Stomach smooth muscle (tissue), 2 donors: ENCODE measurements at regions not wholly inside any gene's neighbourhood (a gene's known extent, or its start where the extent isn't known, plus 50 kb on each side); places are given as distances from the start of the nearest gene placed in this dataset.
"Not testable (repeated sequence)": the region's sequence is repeated elsewhere in the genome, so short reads cannot be mapped to it uniquely, and the experiment has no call there.

ENCODE experiments used
- H3K27ac ChIP-seq: one replicate; pipeline ENCODE4 v1.7.0; 2013; ENCODE audit warnings: mild to moderate bottlenecking, low read length, inconsistent platforms
- H3K27me3 ChIP-seq, 2 donors: one replicate each; pipeline ENCODE4 v1.7.0; 2013; ENCODE audit warnings: low read length in 2 of 2; ENCODE audit not compliant: insufficient read depth in 2 of 2, control insufficient read depth in 1 of 2
- H3K36me3 ChIP-seq, 2 donors: one replicate each; pipeline ENCODE4 v1.7.0; 2013; ENCODE audit warnings: low read length in 2 of 2; ENCODE audit not compliant: control insufficient read depth in 2 of 2, insufficient read depth in 2 of 2
- H3K4me1 ChIP-seq: one replicate; pipeline ENCODE4 v1.7.0; 2013; ENCODE audit warnings: low read length; ENCODE audit not compliant: control insufficient read depth, insufficient read depth
- H3K4me3 ChIP-seq, 2 donors: one replicate each; pipeline ENCODE4 v1.7.0; 2013; ENCODE audit warnings: low read length in 2 of 2
- H3K9ac ChIP-seq, 2 donors: one replicate each; pipeline ENCODE4 v1.7.0; 2013; ENCODE audit warnings: low read length in 2 of 2, mild to moderate bottlenecking in 1 of 2
- H3K9me3 ChIP-seq, 2 donors: one replicate each; pipeline ENCODE4 v1.7.0; 2013; ENCODE audit warnings: low read length in 2 of 2; ENCODE audit not compliant: control insufficient read depth in 2 of 2
- donor health status: healthy.
- donor health status: Pancreatic carcinoma.

DNA sequence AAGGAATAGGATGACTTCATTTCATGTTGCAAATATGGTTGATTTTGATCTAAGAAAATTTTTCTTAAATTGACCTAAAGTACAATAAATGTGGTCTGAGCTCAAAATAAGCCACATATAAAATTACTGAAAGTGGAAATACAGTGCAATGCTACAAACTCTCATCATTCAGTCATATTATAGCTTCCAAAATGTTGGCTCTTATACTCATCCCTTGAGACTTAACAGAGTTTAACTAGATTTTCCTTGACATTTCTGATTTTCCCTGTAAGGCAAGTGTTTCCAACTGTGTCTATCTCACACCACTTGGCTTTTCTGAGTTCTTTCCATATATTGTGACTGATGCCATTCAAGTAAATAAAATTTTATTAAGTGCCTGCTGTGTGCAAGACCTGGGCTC is 123.7 kb upstream of the NTF3 start:
- Histone ChIP-seq H3K4me3 (no peak overlapping the region), H3K4me1 (no peaks in the 10 kb centered on the region), H3K36me3 (no peaks in the 10 kb centered on the region), H3K27ac (no peak overlapping the region), H3K27me3 (no peaks in the 10 kb centered on the region), H3K9ac (no peak overlapping the region), H3K9me3 (peaks cover 0 to 2% of the 10 kb centered on the region in 2 donors)

DNA sequence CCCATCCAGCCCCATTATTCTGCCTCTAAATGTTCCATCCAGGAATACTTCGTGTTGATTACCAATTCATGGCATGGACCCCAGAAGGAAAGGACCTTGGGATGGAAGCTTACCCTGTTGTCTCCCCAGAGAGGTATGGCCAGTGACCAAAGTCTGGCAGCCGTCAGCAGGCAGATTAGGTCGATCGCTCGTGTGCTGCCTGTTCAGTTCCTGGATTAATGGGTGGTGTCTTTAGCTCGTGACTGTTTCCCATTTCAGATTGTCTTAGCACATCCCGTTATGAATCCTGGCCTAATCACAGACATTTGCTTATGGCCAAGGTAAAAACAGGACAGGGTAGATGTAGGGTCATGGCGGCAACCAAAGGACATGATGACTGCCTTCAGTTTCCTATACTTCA is 122.9 kb upstream of the NTF3 start:
- no peaks in the 10 kb centered on the region for H3K27me3 ChIP-seq
- peaks cover 0 to 2% of the 10 kb centered on the region in 2 donors for H3K9me3 ChIP-seq
- H3K36me3 ChIP-seq = no peaks in the 10 kb centered on the region
- H3K4me1 ChIP-seq = no peaks in the 10 kb centered on the region
- H3K27ac ChIP-seq = no peak overlapping the region
- no peak overlapping the region for H3K9ac ChIP-seq
- H3K4me3 ChIP-seq = no peak overlapping the region

DNA sequence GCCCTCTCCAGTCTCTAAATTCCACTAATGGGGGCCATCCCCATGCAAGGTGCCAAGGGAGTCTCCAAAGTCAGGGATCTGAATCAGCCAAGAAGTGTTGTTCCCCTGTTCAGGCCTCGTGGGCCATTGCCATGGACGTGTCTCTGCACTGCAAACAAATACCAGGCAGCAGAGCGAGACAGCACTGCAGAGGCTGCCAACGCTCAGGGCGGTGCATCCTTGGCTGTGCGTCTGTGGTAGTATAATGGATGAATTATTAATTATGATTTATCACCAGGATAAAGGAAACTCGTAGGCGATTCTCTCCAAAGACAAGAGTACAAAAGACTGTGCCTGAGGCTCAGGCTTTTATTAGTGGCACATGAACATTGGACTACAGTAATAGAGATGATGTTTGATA is 122.3 kb upstream of the NTF3 start:
- Histone ChIP-seq H3K36me3 (no peaks in the 10 kb centered on the region), H3K27me3 (no peaks in the 10 kb centered on the region), H3K9me3 (peaks cover 0 to 2% of the 10 kb centered on the region in 2 donors), H3K4me1 (no peaks in the 10 kb centered on the region), H3K4me3 (no peak overlapping the region), H3K9ac (no peak overlapping the region), H3K27ac (no peak overlapping the region)

DNA sequence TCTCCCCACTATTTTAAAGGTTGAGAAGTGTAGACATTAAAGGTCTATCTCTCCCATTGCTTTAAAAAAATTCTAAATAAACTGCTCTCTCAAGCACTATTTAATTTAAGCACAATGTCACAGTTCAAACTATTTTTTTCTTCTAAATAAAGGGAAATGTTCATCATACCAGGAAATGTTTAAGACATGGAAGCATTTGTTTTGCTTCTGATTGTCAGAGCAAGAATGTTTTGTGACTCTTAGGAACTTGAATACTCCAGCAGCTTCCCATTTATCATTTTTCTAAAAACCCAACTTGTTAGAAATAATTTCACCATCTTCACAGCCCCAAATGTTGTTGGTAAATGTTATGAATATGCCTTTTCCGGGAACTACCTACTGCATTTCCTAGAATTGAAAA is 121.8 kb upstream of the NTF3 start:
- no peaks in the 10 kb centered on the region for H3K36me3 ChIP-seq
- H3K27ac ChIP-seq = no peak overlapping the region
- H3K9ac ChIP-seq = no peak overlapping the region
- H3K27me3 ChIP-seq = no peaks in the 10 kb centered on the region
- no peak overlapping the region for H3K4me3 ChIP-seq
- H3K9me3 ChIP-seq = peaks cover 0 to 2% of the 10 kb centered on the region in 2 donors
- no peaks in the 10 kb centered on the region for H3K4me1 ChIP-seq

DNA sequence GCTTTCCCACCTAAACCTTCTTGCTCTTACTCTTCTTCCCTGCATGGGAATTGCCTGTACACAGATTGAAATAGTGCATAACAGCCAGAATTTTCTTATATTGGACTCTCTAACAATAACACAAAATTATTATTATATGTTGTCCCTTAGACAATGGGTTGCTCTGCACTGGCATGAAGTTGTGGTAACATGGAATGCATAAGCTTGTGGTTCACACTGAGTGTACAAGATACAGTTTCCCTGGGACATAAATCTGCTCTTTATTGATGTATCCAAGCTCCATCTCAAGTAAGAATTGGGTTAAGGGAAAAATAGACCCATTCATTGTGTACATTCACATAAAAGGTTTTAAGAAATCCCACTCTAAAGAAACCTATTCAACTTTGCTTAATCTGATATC is 114.4 kb upstream of the NTF3 start:
- H3K4me3 ChIP-seq = no peak overlapping the region
- H3K27ac ChIP-seq = no peak overlapping the region
- H3K27me3 ChIP-seq = no peaks in the 10 kb centered on the region
- H3K36me3 ChIP-seq = no peaks in the 10 kb centered on the region
- no peak overlapping the region for H3K9ac ChIP-seq
- no peaks in the 10 kb centered on the region for H3K9me3 ChIP-seq
- H3K4me1 ChIP-seq = no peaks in the 10 kb centered on the region

DNA sequence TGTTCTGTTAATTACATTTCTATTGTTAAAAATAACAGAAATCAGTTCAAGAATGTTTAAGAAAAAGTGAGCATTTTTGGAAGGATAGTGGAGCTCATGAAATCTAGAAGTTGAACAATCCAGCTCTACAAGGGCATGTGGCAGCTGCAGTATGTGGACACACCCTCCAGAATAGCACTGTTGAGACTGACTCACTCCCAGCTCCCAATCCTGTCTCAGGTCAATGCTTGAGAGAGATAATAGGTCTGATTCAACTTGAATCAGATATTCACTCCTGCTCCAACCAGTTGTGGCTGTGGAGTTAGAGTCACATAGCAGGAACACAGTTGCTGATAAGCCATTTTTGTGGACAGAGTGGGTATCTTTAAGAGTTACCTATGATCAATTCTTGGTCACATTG is 113.0 kb upstream of the NTF3 start:
- H3K27ac ChIP-seq = no peak overlapping the region

DNA sequence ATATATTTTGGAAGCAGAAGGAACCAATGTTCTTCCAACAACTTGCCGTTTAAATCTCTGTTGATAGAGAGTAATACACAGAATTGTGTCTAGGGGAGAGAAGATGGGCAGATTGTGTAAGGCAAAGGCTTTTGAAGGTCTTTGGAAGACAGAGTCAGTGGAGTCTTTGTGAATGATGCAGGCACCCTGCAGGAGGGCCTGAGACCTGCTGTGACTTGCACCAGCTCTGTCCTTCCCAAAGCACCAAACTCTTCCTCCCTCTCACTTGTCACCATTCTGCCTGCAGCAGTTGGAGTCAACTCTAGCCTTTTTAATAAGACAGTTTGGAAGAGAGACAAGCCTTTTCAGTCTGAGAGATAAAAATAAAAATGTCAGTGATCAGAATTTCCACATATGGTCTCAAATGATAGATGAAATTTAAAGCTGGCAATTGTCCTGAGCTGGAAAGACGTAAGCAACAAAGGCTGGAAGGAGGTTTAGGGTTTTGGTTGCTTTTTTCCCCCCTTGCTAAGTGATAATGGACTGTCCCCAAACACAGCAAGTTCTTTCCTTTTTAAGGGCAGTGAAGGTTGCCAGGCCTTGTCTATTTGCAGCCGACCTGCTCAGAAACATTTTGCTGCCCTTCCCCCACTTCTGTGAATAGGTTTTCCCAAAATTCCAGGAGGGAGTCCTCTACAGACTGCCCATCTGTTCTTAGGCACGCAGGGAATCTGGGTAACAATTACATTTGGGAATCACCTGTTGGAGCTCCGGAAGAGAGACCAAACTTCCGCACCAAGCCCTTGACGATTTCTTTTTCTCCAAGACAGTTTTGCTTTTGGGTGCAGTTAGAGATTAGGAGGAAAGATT is 103.0 kb upstream of the NTF3 start:
- no peaks in the 10 kb centered on the region for H3K36me3 ChIP-seq
- no peak overlapping the region for H3K4me3 ChIP-seq
- no peaks in the 10 kb centered on the region for H3K4me1 ChIP-seq
- H3K27ac ChIP-seq = no peak overlapping the region
- H3K9me3 ChIP-seq = no peaks in the 10 kb centered on the region
- no peaks in the 10 kb centered on the region for H3K27me3 ChIP-seq
- no peak overlapping the region for H3K9ac ChIP-seq

More for the DNA sequence above, 113.0 kb upstream of the NTF3 start:
- no peak overlapping the region for H3K4me3 ChIP-seq
- H3K27me3 ChIP-seq = no peaks in the 10 kb centered on the region
- no peak overlapping the region for H3K9ac ChIP-seq
- no peaks in the 10 kb centered on the region for H3K36me3 ChIP-seq
- H3K4me1 ChIP-seq = no peaks in the 10 kb centered on the region
- H3K9me3 ChIP-seq = no peaks in the 10 kb centered on the region

DNA sequence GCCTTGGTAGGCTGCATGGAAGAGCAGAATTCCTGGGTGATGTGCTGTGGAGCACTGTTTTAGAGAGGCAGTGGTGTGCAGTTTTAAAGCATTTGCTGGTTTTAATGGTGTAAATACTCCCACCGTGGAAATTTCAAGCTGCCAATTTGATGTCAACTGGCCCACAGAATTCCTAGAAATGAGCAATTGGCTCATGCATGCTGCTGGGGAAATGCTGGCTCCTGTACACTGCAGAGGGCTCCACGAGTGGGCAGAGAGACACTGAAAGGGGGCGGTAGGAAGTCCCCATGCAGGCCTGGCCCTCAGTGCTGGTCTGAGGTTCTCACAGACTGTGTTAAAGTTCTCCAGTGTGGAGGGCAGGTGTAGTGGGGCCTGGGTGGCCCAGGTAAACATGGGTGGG is 99.4 kb upstream of the NTF3 start:
- Histone ChIP-seq H3K4me1 (no peaks in the 10 kb centered on the region), H3K9me3 (no peaks in the 10 kb centered on the region), H3K27me3 (no peaks in the 10 kb centered on the region), H3K9ac (no peak overlapping the region), H3K4me3 (no peak overlapping the region), H3K36me3 (no peaks in the 10 kb centered on the region), H3K27ac (no peak overlapping the region)

DNA sequence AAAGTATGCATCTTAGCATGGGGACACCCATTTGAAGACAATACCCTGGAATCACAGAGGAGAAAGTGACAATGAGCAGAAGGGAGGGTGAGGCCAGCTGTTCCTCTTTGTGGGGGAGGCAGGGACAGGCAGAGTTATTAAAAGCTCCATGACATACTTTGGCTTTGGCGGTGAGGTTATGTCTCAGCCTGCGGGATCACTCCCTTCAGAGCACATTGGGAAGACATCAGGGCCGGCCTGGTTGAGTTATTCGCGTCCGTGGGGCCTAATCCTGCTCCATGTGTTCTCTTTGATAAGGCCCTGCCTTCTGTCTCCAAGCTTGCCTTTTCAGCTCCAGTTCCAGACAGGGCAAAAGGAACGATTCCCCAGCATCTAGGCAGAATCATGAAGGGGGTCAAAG is 98.8 kb upstream of the NTF3 start:
- Histone ChIP-seq H3K27me3 (no peaks in the 10 kb centered on the region), H3K9me3 (no peaks in the 10 kb centered on the region), H3K9ac (no peak overlapping the region), H3K4me3 (no peak overlapping the region), H3K27ac (no peak overlapping the region), H3K36me3 (no peaks in the 10 kb centered on the region), H3K4me1 (no peaks in the 10 kb centered on the region)

DNA sequence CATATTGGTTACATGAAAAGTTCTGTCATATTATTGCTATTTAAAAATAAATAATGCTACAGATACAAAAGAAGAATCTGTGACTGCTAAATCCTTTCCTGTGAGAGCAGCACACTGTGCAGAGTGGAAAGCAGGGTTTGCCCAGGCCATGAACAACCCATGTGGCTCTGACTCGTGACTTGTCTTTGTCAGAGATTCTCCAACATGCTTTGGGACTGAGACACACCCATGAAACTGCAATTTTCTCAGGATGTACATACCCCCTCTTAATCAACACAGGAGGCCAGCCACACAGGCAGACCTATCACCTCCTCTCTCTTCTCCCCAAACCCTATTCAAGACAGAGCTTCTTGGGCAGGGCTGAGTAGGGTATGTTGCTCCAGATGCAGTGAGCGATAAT is 96.8 kb upstream of the NTF3 start:
- Histone ChIP-seq H3K4me1 (no peaks in the 10 kb centered on the region), H3K9me3 (no peaks in the 10 kb centered on the region), H3K9ac (no peak overlapping the region)

DNA sequence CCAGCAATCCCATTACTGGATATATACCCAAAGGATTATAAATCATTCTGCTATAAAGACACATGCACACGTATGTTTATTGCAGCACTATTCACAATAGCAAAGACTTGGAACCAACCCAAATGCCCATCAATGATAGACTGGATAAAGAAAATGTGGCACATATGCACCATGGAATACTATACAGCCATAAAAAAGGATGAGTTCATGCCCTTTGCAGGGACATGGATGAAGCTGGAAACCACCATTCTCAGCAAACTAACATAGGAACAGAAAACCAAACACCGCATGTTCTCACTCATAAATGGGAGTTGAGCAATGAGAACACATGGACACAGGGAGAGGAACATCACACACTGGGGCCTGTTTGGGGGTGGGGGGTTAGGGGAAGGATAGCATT is 90.8 kb upstream of the NTF3 start:
- H3K9ac ChIP-seq, H3K27me3 ChIP-seq, H3K4me1 ChIP-seq, H3K36me3 ChIP-seq, H3K4me3 ChIP-seq, H3K27ac ChIP-seq, H3K9me3 ChIP-seq: not testable (repeated sequence)

More for the DNA sequence above, 96.8 kb upstream of the NTF3 start:
- Histone ChIP-seq H3K4me3 (no peak overlapping the region), H3K27ac (no peak overlapping the region), H3K27me3 (no peaks in the 10 kb centered on the region), H3K36me3 (no peaks in the 10 kb centered on the region)
